Tibial nerve (tissue), 4 donors: ENCODE measurements at regions not wholly inside any gene's neighbourhood (a gene's known extent, or its start where the extent isn't known, plus 50 kb on each side); places are given as distances from the start of the nearest gene placed in this dataset.

Experiments
- CTCF ChIP-seq, 5 experiments: fragments of 200-600 bp in 3 of 5; fragments of 450-650 bp in 2 of 5; sonication (generic) in 3 of 5; IDR thresholded peaks; one replicate each; pipeline ENCODE4 v1.5.1; 2016 to 2019; ENCODE audit warnings: antibody characterized with exemption in 5 of 5, mild to moderate bottlenecking in 3 of 5, moderate library complexity in 2 of 5
- EP300 ChIP-seq, 2 donors: sonication (generic); formaldehyde crosslinking; IDR thresholded peaks; one replicate each; pipeline ENCODE4 v1.6.1; 2017; ENCODE audit warnings: antibody characterized with exemption in 2 of 2, mild to moderate bottlenecking in 1 of 2

GRCh38 chr9:86713970-86714369 lies 233.3 kb downstream of the GAS1 start:
- no peak for TF ChIP-seq CTCF (IDR thresholded peaks at IDR 0.05)
- TF ChIP-seq EP300 (IDR thresholded peaks at IDR 0.05), result peak in 1 of 2 donors; percentile 34
